Prostate gland (tissue), 2 donors: ENCODE measurements at regions not wholly inside any gene's neighbourhood (a gene's known extent, or its start where the extent isn't known, plus 50 kb on each side); places are given as distances from the start of the nearest gene placed in this dataset.

Experiments used
- DNase-seq: peaks from one replicate; pipeline ENCODE4 v3.0.0-alpha.2; 2019; ENCODE audit warnings: low spot score
- H3K27ac ChIP-seq, 2 donors: fragments of 200-600 bp; sonication (generic); 2 replicates each; pipeline ENCODE4 v1.5.1; 2017 to 2019
- H3K27me3 ChIP-seq: fragments of 200-600 bp; sonication (generic); replicated peaks from 2 replicates; pipeline ENCODE4 v1.5.1; 2019; ENCODE audit not compliant: insufficient read depth
- H3K36me3 ChIP-seq, 2 donors: fragments of 200-600 bp; sonication (generic); 1 replicate in 1 of 2; 2 replicates in 1 of 2; pipeline versions ENCODE4 v1.5.1 to v1.8.1; 2017 to 2019
- H3K4me1 ChIP-seq: fragments of 200-600 bp; sonication (generic); replicated peaks from 2 replicates; pipeline ENCODE4 v1.5.1; 2019
- H3K4me3 ChIP-seq, 2 donors: fragments of 200-600 bp; sonication (generic); 2 replicates each; pipeline ENCODE4 v1.5.1; 2017 to 2019
- H3K9me3 ChIP-seq: fragments of 200-600 bp; sonication (generic); 2 replicates; pipeline ENCODE4 v1.5.1; 2017
- CTCF ChIP-seq, 4 experiments: fragments of 200-600 bp in 2 of 4; fragments of 450-650 bp in 2 of 4; sonication (generic) in 2 of 4; IDR thresholded peaks; 1 replicate in 3 of 4; 2 replicates in 1 of 4; pipeline ENCODE4 v1.5.1; 2016 to 2019; ENCODE audit warnings: antibody characterized with exemption in 4 of 4, mild to moderate bottlenecking in 2 of 4, moderate library complexity in 2 of 4
- POLR2A ChIP-seq: fragments of 450-650 bp; IDR thresholded peaks from one replicate; pipeline ENCODE4 v1.6.1; 2016; ENCODE audit warnings: antibody characterized with exemption, mild to moderate bottlenecking
- POLR2AphosphoS5 ChIP-seq: sonication (generic); formaldehyde crosslinking; IDR thresholded peaks from one replicate; pipeline ENCODE4 v1.6.1; 2017; ENCODE audit warnings: antibody characterized with exemption
- WGBS: methylation state at CpG from one replicate; pipeline ENCODE4 v1.1.5; 2018; 5-methylcytosine and 5-hydroxymethylcytosine counted together
- intact Hi-C: fragments of 100-400 bp; cut with DNase I; formaldehyde crosslinking; loops from one replicate; pipeline ENCODE4 v1.14.2; 2022

GRCh38 chr5:74240783-74241750 lies 399.5 kb downstream of the ENC1 start:
- H3K9me3 ChIP-seq, result no peaks in the 10 kb centered on the region
- no peak overlapping the region for H3K4me3 ChIP-seq
- intact Hi-C loops, result no loop called here
- WGBS, result 20% methylated on average over 5 of the region's 5 CpGs
- no peaks in the 10 kb centered on the region for H3K4me1 ChIP-seq
- no peaks in the 10 kb centered on the region for H3K36me3 ChIP-seq
- peak; percentile 44 for DNase-seq
- no peaks in the 10 kb centered on the region for H3K27me3 ChIP-seq
- no peak overlapping the region for H3K27ac ChIP-seq
- TF ChIP-seq POLR2A (no peak), POLR2AphosphoS5 (peak; percentile 41)

- no peaks in the 10 kb centered on the region for H3K9me3 ChIP-seq
- intact Hi-C loops, result no loop called here
- DNase-seq, result no peak
- no peaks in the 10 kb centered on the region for H3K4me1 ChIP-seq
- no peaks in the 10 kb centered on the region for H3K27me3 ChIP-seq
- TF ChIP-seq CTCF (IDR thresholded peaks at IDR 0.05), result no peak
- no peak for TF ChIP-seq POLR2A
- no peak for TF ChIP-seq POLR2AphosphoS5
- no peak overlapping the region for H3K4me3 ChIP-seq
- no peak overlapping the region for H3K27ac ChIP-seq
- 84% methylated on average over 2 of the region's 2 CpGs for WGBS
- no peaks in the 10 kb centered on the region for H3K36me3 ChIP-seq
Observed at GRCh38 chr5:74239261-74239660, 401.3 kb downstream of the ENC1 start.

GRCh38 chr5:74237571-74238145 lies 402.9 kb downstream of the ENC1 start:
- TF ChIP-seq POLR2A, result no peak
- no peak for TF ChIP-seq POLR2AphosphoS5
- WGBS, result 92% methylated on average over 3 of the region's 3 CpGs
- intact Hi-C loops, result no loop called here
- no peak for DNase-seq
- Histone ChIP-seq H3K27me3 (no peaks in the 10 kb centered on the region), H3K4me3 (no peak overlapping the region), H3K36me3 (no peaks in the 10 kb centered on the region), H3K4me1 (no peaks in the 10 kb centered on the region), H3K27ac (no peak overlapping the region), H3K9me3 (no peaks in the 10 kb centered on the region)

GRCh38 chr5:74235552-74235951 lies 405.0 kb downstream of the ENC1 start:
- intact Hi-C loops, result no loop called here
- Histone ChIP-seq H3K36me3 (no peaks in the 10 kb centered on the region), H3K27ac (no peak overlapping the region), H3K27me3 (no peaks in the 10 kb centered on the region), H3K4me3 (no peak overlapping the region), H3K4me1 (no peaks in the 10 kb centered on the region), H3K9me3 (no peaks in the 10 kb centered on the region)
- no peak for DNase-seq
- TF ChIP-seq POLR2A, result no peak
- TF ChIP-seq CTCF (IDR thresholded peaks at IDR 0.05), result no peak
- no peak for TF ChIP-seq POLR2AphosphoS5

GRCh38 chr5:74233571-74233970 lies 407.0 kb downstream of the ENC1 start:
- no peaks in the 10 kb centered on the region for H3K36me3 ChIP-seq
- no peaks in the 10 kb centered on the region for H3K27me3 ChIP-seq
- no peak overlapping the region for H3K27ac ChIP-seq
- no peak for DNase-seq
- no peaks in the 10 kb centered on the region for H3K9me3 ChIP-seq
- TF ChIP-seq POLR2A, result no peak
- TF ChIP-seq POLR2AphosphoS5, result no peak
- TF ChIP-seq CTCF (IDR thresholded peaks at IDR 0.05), result no peak
- WGBS, result 61% methylated on average over 1 of the region's 1 CpG
- H3K4me1 ChIP-seq, result no peaks in the 10 kb centered on the region
- no peak overlapping the region for H3K4me3 ChIP-seq
- intact Hi-C loops, result no loop called here

- intact Hi-C loops, result no loop called here
- Histone ChIP-seq H3K4me3 (no peak overlapping the region), H3K27me3 (no peaks in the 10 kb centered on the region), H3K4me1 (no peaks in the 10 kb centered on the region), H3K36me3 (no peaks in the 10 kb centered on the region), H3K27ac (no peak overlapping the region), H3K9me3 (no peaks in the 10 kb centered on the region)
- no peak for DNase-seq
- TF ChIP-seq CTCF (IDR thresholded peaks at IDR 0.05) (no peak), POLR2A (no peak), POLR2AphosphoS5 (no peak)
Observed at GRCh38 chr5:74233091-74233490, 407.4 kb downstream of the ENC1 start.
